Fibroblast of lung (primary cell): ENCODE measurements at regions not wholly inside any gene's neighbourhood (a gene's known extent, or its start where the extent isn't known, plus 50 kb on each side); places are given as distances from the start of the nearest gene placed in this dataset.

ENCODE experiments used
- CTCF ChIP-seq, 2 donors: IDR thresholded peaks in 1 of 2; conservative IDR thresholded peaks in 1 of 2; 1 replicate in 1 of 2; 2 replicates in 1 of 2; pipeline ENCODE4 v1.5.1; 2011 to 2012; ENCODE audit warnings: low read length in 2 of 2, control low read depth in 1 of 2, inconsistent platforms in 1 of 2, low read depth in 1 of 2, mild to moderate bottlenecking in 1 of 2
- EZH2 ChIP-seq: IDR thresholded peaks from 2 replicates; pipeline ENCODE4 v1.5.1; 2012; ENCODE audit warnings: low read length, control low read depth, mild to moderate bottlenecking; ENCODE audit errors: missing control alignments

GRCh38 chr5:63050916-63051315 lies 472.3 kb downstream of the LRRC70 start:
- TF ChIP-seq EZH2 (no peak), CTCF (conservative IDR thresholded peaks at IDR 0.05 in 1 of 2, IDR thresholded peaks at IDR 0.05 in 1 of 2; ENCODE audit: low read depth in 1 of 2, low read length in 2 of 2) (no peak)
